IMR-90 (cell line): ENCODE measurements at regions not wholly inside any gene's neighbourhood (a gene's known extent, or its start where the extent isn't known, plus 50 kb on each side); places are given as distances from the start of the nearest gene placed in this dataset.

ENCODE experiments used
- ATAC-seq: fragments of 200-7000 bp; cut with Tn5 transposase; 2 replicates; pipeline ENCODE4 v1.9.1; 2020; ENCODE audit warnings: low read depth, mild to moderate bottlenecking, moderate library complexity
- BruUV-seq: library from RNA; stranded (reverse); fragments of 400-500 nt; replicated peaks from 2 replicates; lab custom pipeline; 2021; lab: Mats Ljungman, UMichigan
- CTCF ChIA-PET: fragments of 300-600 bp; formaldehyde crosslinking; extraction: SDS; loops from one replicate; lab custom pipeline; 2021; ENCODE audit warnings: antibody characterized with exemption; lab: Yijun Ruan, JAX
- POLR2A ChIA-PET: fragments of 300-600 bp; sonication (Branson Sonifier 250); formaldehyde crosslinking; loops from one replicate; lab custom pipeline; 2022; ENCODE audit warnings: antibody characterized with exemption; ENCODE audit not compliant: unreplicated experiment; lab: Charles Lee
- DNase-seq: peaks from one replicate; pipeline ENCODE4 v3.0.0; 2013
- H2AFZ ChIP-seq: replicated peaks from 2 replicates; pipeline ENCODE3; 2013; ENCODE audit warnings: low read length, mild to moderate bottlenecking; ENCODE audit not compliant: poor library complexity
- H2AK5ac ChIP-seq: 2 replicates; pipeline ENCODE4 v1.6.1; 2013; ENCODE audit warnings: low read depth, low read length, inconsistent platforms
- H2AK9ac ChIP-seq: replicated peaks from 2 replicates; pipeline ENCODE3; 2013; ENCODE audit warnings: mild to moderate bottlenecking, low read depth, low read length, moderate library complexity; ENCODE audit not compliant: poor library complexity
- H2BK120ac ChIP-seq: 2 replicates; pipeline ENCODE4 v1.6.1; 2013; ENCODE audit warnings: low read depth, low read length, inconsistent platforms
- H2BK15ac ChIP-seq: 3 replicates; pipeline ENCODE4 v1.6.1; 2013; ENCODE audit warnings: low read depth, low read length, inconsistent platforms
- H2BK20ac ChIP-seq: 2 replicates; pipeline ENCODE4 v1.6.1; 2013; ENCODE audit warnings: low read depth, mild to moderate bottlenecking, inconsistent platforms, low read length, moderate library complexity
- H2BK5ac ChIP-seq: 2 replicates; pipeline ENCODE4 v1.6.1; 2013; ENCODE audit warnings: mild to moderate bottlenecking, low read depth, low read length, inconsistent platforms; ENCODE audit not compliant: poor library complexity, severe bottlenecking
- H3K14ac ChIP-seq: replicated peaks from 2 replicates; pipeline ENCODE4 v1.6.1; 2013; ENCODE audit warnings: low read depth, low read length, inconsistent platforms
- H3K18ac ChIP-seq: 2 replicates; pipeline ENCODE4 v1.6.1; 2013; ENCODE audit warnings: low read depth, low read length, control low read depth
- H3K23ac ChIP-seq: 2 replicates; pipeline ENCODE4 v1.6.1; 2013; ENCODE audit warnings: low read depth, low read length, inconsistent platforms
- H3K27ac ChIP-seq: 2 replicates; pipeline ENCODE4 v1.5.1; 2013; ENCODE audit warnings: mild to moderate bottlenecking, control low read depth, low read length; ENCODE audit not compliant: insufficient read depth
- H3K27me3 ChIP-seq: 2 replicates; pipeline ENCODE4 v1.6.1; 2013; ENCODE audit warnings: low read length; ENCODE audit not compliant: control insufficient read depth, insufficient read depth
- H3K36me3 ChIP-seq: 2 replicates; pipeline ENCODE4 v1.6.1; 2013; ENCODE audit warnings: low read length, mixed read lengths; ENCODE audit not compliant: control insufficient read depth, insufficient read depth
- H3K4ac ChIP-seq: 2 replicates; pipeline ENCODE4 v1.6.1; 2013; ENCODE audit warnings: low read depth, low read length, inconsistent platforms
- H3K4me1 ChIP-seq: 2 replicates; pipeline ENCODE4 v1.6.1; 2013; ENCODE audit warnings: low read length, mixed read lengths; ENCODE audit not compliant: control insufficient read depth, insufficient read depth
- H3K4me2 ChIP-seq: 2 replicates; pipeline ENCODE4 v1.6.1; 2013; ENCODE audit warnings: low read depth, mild to moderate bottlenecking, control low read depth, low read length, moderate library complexity
- H3K4me3 ChIP-seq: 2 replicates; pipeline ENCODE4 v1.5.1; 2013; ENCODE audit warnings: low read depth, mild to moderate bottlenecking, control low read depth, low read length, moderate library complexity; ENCODE audit not compliant: insufficient read depth
- H3K56ac ChIP-seq: 2 replicates; pipeline ENCODE4 v1.6.1; 2013; ENCODE audit warnings: low read length, inconsistent platforms; ENCODE audit not compliant: insufficient read depth; ENCODE audit errors: extremely low read depth
- H3K79me1 ChIP-seq, 2 experiments: 2 replicates each; pipeline ENCODE4 v1.6.1; 2013; ENCODE audit warnings: low read length in 2 of 2, inconsistent platforms in 1 of 2, low read depth in 1 of 2
- H3K9ac ChIP-seq: 2 replicates; pipeline ENCODE4 v1.6.1; 2013; ENCODE audit warnings: low read depth, low read length, control low read depth
- H3K9me1 ChIP-seq: 2 replicates; pipeline ENCODE4 v1.6.1; 2013; ENCODE audit warnings: low read length, inconsistent platforms; ENCODE audit not compliant: insufficient read depth
- H3K9me3 ChIP-seq: 2 replicates; pipeline ENCODE4 v1.6.1; 2013; ENCODE audit warnings: low read length; ENCODE audit not compliant: control insufficient read depth, insufficient read depth
- H4K20me1 ChIP-seq: 2 replicates; pipeline ENCODE4 v1.6.1; 2013; ENCODE audit warnings: low read length, inconsistent platforms; ENCODE audit not compliant: insufficient read depth
- H4K5ac ChIP-seq: 2 replicates; pipeline ENCODE4 v1.6.1; 2013; ENCODE audit warnings: mild to moderate bottlenecking, low read depth, low read length, control low read depth
- H4K8ac ChIP-seq, 2 experiments: 2 replicates each; pipeline ENCODE4 v1.6.1; 2013; ENCODE audit warnings: low read depth in 2 of 2, low read length in 2 of 2, control low read depth in 1 of 2, inconsistent platforms in 1 of 2
- H4K91ac ChIP-seq: 2 replicates; pipeline ENCODE4 v1.6.1; 2013; ENCODE audit warnings: low read depth, low read length, inconsistent platforms; ENCODE audit not compliant: insufficient read depth
- BHLHE40 ChIP-seq: fragments of 150-350 bp; IDR thresholded peaks from 2 replicates; pipeline ENCODE4 v1.6.1; 2016; ENCODE audit warnings: mild to moderate bottlenecking, low read depth, low read length
- CEBPB ChIP-seq: IDR thresholded peaks from 2 replicates; pipeline ENCODE4 v1.6.1; 2012; ENCODE audit warnings: low read depth, low read length, improper control_type of control experiment
- CHD1 ChIP-seq: IDR thresholded peaks from 2 replicates; pipeline ENCODE4 v1.6.1; 2012; ENCODE audit warnings: low read depth, low read length, improper control_type of control experiment
- ELK1 ChIP-seq: fragments of 150-350 bp; IDR thresholded peaks from 2 replicates; pipeline ENCODE4 v1.6.1; 2016; ENCODE audit warnings: low read depth, mild to moderate bottlenecking, low read length, moderate library complexity, borderline replicate concordance
- FOS ChIP-seq: fragments of 150-350 bp; IDR thresholded peaks from 2 replicates; pipeline ENCODE4 v1.6.1; 2016; ENCODE audit warnings: low read depth, low read length
- MXI1 ChIP-seq: IDR thresholded peaks from 2 replicates; pipeline ENCODE4 v1.6.1; 2012; ENCODE audit warnings: low read depth, mild to moderate bottlenecking, low read length, moderate library complexity, borderline replicate concordance
- NFE2L2 ChIP-seq: fragments of 150-350 bp; IDR thresholded peaks from 2 replicates; pipeline ENCODE4 v1.6.1; 2016; ENCODE audit warnings: low read depth, mild to moderate bottlenecking, low read length
- RCOR1 ChIP-seq: IDR thresholded peaks from 2 replicates; pipeline ENCODE4 v1.6.1; 2012; ENCODE audit warnings: mild to moderate bottlenecking, low read length, improper control_type of control experiment; ENCODE audit not compliant: insufficient replicate concordance
- RFX5 ChIP-seq: IDR thresholded peaks from 2 replicates; pipeline ENCODE4 v1.8.0; 2012; ENCODE audit warnings: low read depth, mild to moderate bottlenecking, low read length, moderate library complexity
- SMC3 ChIP-seq: fragments of 150-350 bp; IDR thresholded peaks from 2 replicates; pipeline ENCODE4 v1.6.1; 2016; ENCODE audit warnings: low read depth, mild to moderate bottlenecking, antibody characterized with exemption, low read length, moderate library complexity
- USF2 ChIP-seq: fragments of 150-350 bp; IDR thresholded peaks from 2 replicates; pipeline ENCODE4 v1.6.1; 2017; ENCODE audit warnings: mild to moderate bottlenecking, antibody characterized with exemption, low read length, low read depth
- WGBS, 2 experiments: methylation state at CpG; one replicate each; pipeline versions ENCODE4 v1.1.5 to v1.1.7; 2013; ENCODE audit warnings: missing lambda C conversion rate in 2 of 2; ENCODE audit not compliant: insufficient read length in 1 of 2; ENCODE audit errors: extremely low coverage in 2 of 2; 5-methylcytosine and 5-hydroxymethylcytosine counted together
- dilution Hi-C: fragments of 300-500 bp; cut with HindIII; formaldehyde crosslinking; loops from one replicate; pipeline ENCODE4 v1.14.3; 2018; ENCODE audit warnings: low sequenced_read_pairs; ENCODE audit not compliant: unreplicated experiment
- in situ Hi-C: fragments of 300-500 bp; cut with MboI; formaldehyde crosslinking; loops from 3 replicates; pipeline ENCODE4 v1.14.3; 2019; ENCODE audit warnings: low sequenced_read_pairs, inconsistent platforms, mixed read lengths
- intact Hi-C: fragments of 100-400 bp; cut with micrococcal nuclease; formaldehyde crosslinking; loops from 2 replicates; pipeline ENCODE4 v1.10.0; 2022

GRCh38 chr3:81951106-81951505, 189.7 kb upstream of the GBE1 start:
- Histone ChIP-seq H4K5ac (no peak overlapping the region), H3K4me1 (no peaks in the 10 kb centered on the region), H3K9me3 (no peaks in the 10 kb centered on the region), H3K4me2 (no peak overlapping the region), H3K4me3 (no peak overlapping the region), H3K79me1 (no peaks in the 10 kb centered on the region), H3K36me3 (no peaks in the 10 kb centered on the region), H3K18ac (no peak overlapping the region), H3K23ac (no peak overlapping the region), H2BK20ac (no peak overlapping the region), H2BK120ac (no peak overlapping the region), H3K4ac (no peak overlapping the region), H2AK9ac (no peak overlapping the region), H2BK5ac (no peak overlapping the region), H3K27ac (no peak overlapping the region), H3K9me1 (no peaks in the 10 kb centered on the region), H2AK5ac (no peak overlapping the region), H2AFZ (no peak overlapping the region), H4K8ac (no peak overlapping the region), H3K56ac (no peak overlapping the region), H3K9ac (no peak overlapping the region), H4K91ac (no peak overlapping the region), H2BK15ac (no peak overlapping the region), H3K27me3 (no peaks in the 10 kb centered on the region), H4K20me1 (no peaks in the 10 kb centered on the region), H3K14ac (no peak overlapping the region)
- intact Hi-C loops (no loop called here), dilution Hi-C loops (no loop called here), in situ Hi-C loops (no loop called here)
- TF ChIP-seq NFE2L2 (no peak), ELK1 (no peak), CEBPB (no peak), RFX5 (no peak), BHLHE40 (no peak), RCOR1 (no peak), USF2 (no peak), CHD1 (no peak), FOS (no peak), MXI1 (no peak), SMC3 (no peak)
- WGBS, 2 experiments, result no CpG with 5 or more reads among the region's 6 CpGs
- CTCF ChIA-PET, result no interaction called here
- POLR2A ChIA-PET, result no interaction called here
- no peak for ATAC-seq
- no TSS peak for BruUV-seq
- no peak for DNase-seq
